PFSK-1 (cell line): ENCODE measurements at regions not wholly inside any gene's neighbourhood (a gene's known extent, or its start where the extent isn't known, plus 50 kb on each side); places are given as distances from the start of the nearest gene placed in this dataset.

Experiments
- FOXP2 ChIP-seq: optimal IDR thresholded peaks from 2 replicates; pipeline ENCODE3; 2011; ENCODE audit warnings: borderline replicate concordance, control low read depth, inconsistent platforms; ENCODE audit not compliant: insufficient read depth; ENCODE audit errors: extremely low read length, extremely low read depth
- POLR2AphosphoS5 ChIP-seq: IDR thresholded peaks from 2 replicates; pipeline ENCODE4 v1.6.1; 2012; ENCODE audit warnings: low read depth, mild to moderate bottlenecking, control low read depth, low read length, moderate library complexity
- SIN3A ChIP-seq: IDR thresholded peaks from 2 replicates; pipeline ENCODE4 v1.6.1; 2012; ENCODE audit warnings: mild to moderate bottlenecking, low read length, moderate library complexity, borderline replicate concordance; ENCODE audit not compliant: insufficient read depth
- TAF1 ChIP-seq: IDR thresholded peaks from 2 replicates; pipeline ENCODE4 v1.6.1; 2012; ENCODE audit warnings: low read length, control low read depth, borderline replicate concordance; ENCODE audit not compliant: insufficient read depth
- TF ChIP-seq, protein P1 (sequence below), 2 experiments: IDR thresholded peaks; 2 replicates each; pipeline versions ENCODE4 v1.6.1 to v1.8.0; 2011 to 2012; ENCODE audit warnings: low read depth in 2 of 2, low read length in 2 of 2, control low read depth in 1 of 2, inconsistent platforms in 1 of 2, mild to moderate bottlenecking in 1 of 2, moderate library complexity in 1 of 2; ENCODE audit not compliant: insufficient read depth in 1 of 2

DNA sequence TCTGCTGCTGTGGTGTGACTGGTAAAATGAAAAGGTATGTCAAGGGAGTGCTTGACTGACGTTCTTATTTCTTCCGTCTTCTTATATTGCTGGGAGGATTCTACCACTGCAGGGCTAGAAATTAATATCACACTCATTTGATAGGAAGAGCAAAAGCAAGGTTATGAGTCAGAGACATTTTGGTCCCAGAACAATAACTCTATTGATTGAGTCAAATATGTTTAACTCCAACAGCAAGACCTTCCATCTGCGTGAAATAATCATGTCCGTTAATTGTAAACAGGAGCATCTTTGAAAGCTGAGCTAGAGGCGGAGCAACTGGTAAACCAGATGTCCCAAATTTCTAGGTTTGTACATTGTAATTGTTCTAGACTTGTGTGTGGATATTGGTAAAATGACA, 1293.6 kb downstream of the AACS start:
- TF ChIP-seq SIN3A (no peak), TAF1 (no peak), FOXP2 (no peak), POLR2AphosphoS5 (no peak)
- TF ChIP-seq, protein P1, sequence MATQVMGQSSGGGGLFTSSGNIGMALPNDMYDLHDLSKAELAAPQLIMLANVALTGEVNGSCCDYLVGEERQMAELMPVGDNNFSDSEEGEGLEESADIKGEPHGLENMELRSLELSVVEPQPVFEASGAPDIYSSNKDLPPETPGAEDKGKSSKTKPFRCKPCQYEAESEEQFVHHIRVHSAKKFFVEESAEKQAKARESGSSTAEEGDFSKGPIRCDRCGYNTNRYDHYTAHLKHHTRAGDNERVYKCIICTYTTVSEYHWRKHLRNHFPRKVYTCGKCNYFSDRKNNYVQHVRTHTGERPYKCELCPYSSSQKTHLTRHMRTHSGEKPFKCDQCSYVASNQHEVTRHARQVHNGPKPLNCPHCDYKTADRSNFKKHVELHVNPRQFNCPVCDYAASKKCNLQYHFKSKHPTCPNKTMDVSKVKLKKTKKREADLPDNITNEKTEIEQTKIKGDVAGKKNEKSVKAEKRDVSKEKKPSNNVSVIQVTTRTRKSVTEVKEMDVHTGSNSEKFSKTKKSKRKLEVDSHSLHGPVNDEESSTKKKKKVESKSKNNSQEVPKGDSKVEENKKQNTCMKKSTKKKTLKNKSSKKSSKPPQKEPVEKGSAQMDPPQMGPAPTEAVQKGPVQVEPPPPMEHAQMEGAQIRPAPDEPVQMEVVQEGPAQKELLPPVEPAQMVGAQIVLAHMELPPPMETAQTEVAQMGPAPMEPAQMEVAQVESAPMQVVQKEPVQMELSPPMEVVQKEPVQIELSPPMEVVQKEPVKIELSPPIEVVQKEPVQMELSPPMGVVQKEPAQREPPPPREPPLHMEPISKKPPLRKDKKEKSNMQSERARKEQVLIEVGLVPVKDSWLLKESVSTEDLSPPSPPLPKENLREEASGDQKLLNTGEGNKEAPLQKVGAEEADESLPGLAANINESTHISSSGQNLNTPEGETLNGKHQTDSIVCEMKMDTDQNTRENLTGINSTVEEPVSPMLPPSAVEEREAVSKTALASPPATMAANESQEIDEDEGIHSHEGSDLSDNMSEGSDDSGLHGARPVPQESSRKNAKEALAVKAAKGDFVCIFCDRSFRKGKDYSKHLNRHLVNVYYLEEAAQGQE (IDR thresholded peaks at IDR 0.05; ENCODE audit: insufficient read depth in 1 of 2, low read depth in 2 of 2, low read length in 2 of 2) = no peak

DNA sequence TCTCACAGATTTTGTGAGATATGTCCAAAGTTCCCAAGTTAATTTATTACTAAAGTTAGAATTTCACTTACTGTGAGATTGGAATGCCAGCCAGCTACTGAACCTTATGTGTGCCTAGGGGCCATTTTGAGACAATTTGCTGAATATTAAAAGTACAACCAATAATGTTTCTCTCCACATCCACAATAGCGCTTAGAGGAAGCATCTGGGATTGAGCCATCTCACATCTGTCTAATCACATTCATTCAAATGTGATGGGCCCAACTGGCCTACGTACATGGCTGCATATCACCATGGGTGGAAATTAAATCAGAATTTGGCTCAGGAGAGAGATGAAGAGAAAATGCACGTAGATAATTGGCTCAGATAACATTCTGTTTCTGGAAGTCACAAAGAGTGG, 1294.0 kb downstream of the AACS start:
- TF ChIP-seq SIN3A (no peak), POLR2AphosphoS5 (no peak), TAF1 (no peak), FOXP2 (no peak)
- TF ChIP-seq, protein P1 (IDR thresholded peaks at IDR 0.05; ENCODE audit: insufficient read depth in 1 of 2, low read depth in 2 of 2, low read length in 2 of 2) = no peak

DNA sequence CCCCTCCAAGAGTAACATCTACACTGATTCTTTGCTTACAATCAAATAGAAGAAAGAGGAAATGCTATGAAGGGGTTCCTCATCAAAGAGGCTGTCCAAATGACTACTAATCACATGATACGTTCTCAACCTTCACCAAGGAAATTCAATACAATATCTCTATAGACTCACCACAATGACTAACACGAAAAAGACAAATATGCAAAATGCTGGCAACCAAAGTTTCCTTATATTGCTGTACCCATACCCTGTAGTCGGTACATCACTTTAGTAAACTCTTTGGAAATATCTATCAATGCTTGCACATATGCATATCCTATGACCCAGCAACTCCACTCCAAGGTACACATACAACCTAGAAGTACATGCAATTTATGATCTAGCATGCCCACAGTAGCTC, 1296.6 kb downstream of the AACS start:
- TF ChIP-seq SIN3A = no peak
- TF ChIP-seq POLR2AphosphoS5 = no peak
- TF ChIP-seq TAF1 = no peak
- TF ChIP-seq, protein P1 (IDR thresholded peaks at IDR 0.05; ENCODE audit: insufficient read depth in 1 of 2, low read depth in 2 of 2, low read length in 2 of 2) = no peak
- TF ChIP-seq FOXP2 = no peak

DNA sequence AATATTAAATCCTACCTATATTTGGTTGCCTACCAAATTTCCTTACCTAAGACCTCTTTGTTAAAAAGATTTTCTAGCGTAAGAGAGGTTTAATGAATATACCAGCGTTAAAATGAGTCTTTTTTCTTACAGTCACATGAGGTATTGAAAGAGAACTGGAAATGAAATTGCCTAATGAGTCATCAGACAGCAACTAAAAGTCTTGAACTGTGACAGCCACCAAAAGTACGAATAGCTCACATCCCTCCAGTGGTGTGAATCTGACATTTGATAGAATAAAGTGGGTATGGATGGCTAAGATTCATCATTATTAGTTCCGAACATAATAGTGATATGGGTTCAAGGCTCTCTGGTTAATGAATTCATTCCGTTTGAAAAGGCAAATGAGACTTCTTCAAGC, 1297.3 kb downstream of the AACS start:
- TF ChIP-seq FOXP2 (no peak), POLR2AphosphoS5 (no peak), TAF1 (no peak), SIN3A (no peak)
- TF ChIP-seq, protein P1 (IDR thresholded peaks at IDR 0.05; ENCODE audit: insufficient read depth in 1 of 2, low read depth in 2 of 2, low read length in 2 of 2) = no peak

DNA sequence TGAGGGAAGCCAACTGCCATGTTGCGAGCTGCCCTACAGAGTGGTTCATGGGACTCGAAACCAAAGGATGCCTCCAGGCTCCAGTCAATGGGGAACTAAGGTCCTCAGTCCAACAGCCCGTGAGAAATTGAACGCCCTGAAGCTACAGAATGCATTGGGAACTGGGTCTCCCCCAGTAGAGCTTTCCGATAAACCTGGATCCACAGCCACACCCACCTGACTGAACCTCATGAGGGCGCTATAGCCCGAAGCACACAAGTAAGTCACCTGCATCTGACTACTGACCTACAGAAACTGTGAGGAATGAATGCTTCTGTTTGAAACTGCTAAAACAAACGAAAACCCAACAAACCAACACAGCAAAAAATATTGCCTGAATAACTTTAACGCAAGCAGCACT, 1297.7 kb downstream of the AACS start:
- TF ChIP-seq POLR2AphosphoS5 (no peak), FOXP2 (no peak), SIN3A (no peak), TAF1 (no peak)
- TF ChIP-seq, protein P1 (IDR thresholded peaks at IDR 0.05; ENCODE audit: insufficient read depth in 1 of 2, low read depth in 2 of 2, low read length in 2 of 2) = no peak
